ENCODE measurements at regions not wholly inside any gene's neighbourhood (a gene's known extent, or its start where the extent isn't known, plus 50 kb on each side); places are given as distances from the start of the nearest gene placed in this dataset.

- TF ChIP-seq GABPA (IDR thresholded peaks at IDR 0.05; ENCODE audit: low read depth) (no peak), PBX3 (IDR thresholded peaks at IDR 0.05) (no peak), NFIC (IDR thresholded peaks at IDR 0.05; ENCODE audit: borderline replicate concordance) (no peak)
Measured at GRCh38 chr4:133775881-133776280, 425.7 kb downstream of the PABPC4L start.
